ENCODE measurements at regions not wholly inside any gene's neighbourhood (a gene's known extent, or its start where the extent isn't known, plus 50 kb on each side); places are given as distances from the start of the nearest gene placed in this dataset.

DNA sequence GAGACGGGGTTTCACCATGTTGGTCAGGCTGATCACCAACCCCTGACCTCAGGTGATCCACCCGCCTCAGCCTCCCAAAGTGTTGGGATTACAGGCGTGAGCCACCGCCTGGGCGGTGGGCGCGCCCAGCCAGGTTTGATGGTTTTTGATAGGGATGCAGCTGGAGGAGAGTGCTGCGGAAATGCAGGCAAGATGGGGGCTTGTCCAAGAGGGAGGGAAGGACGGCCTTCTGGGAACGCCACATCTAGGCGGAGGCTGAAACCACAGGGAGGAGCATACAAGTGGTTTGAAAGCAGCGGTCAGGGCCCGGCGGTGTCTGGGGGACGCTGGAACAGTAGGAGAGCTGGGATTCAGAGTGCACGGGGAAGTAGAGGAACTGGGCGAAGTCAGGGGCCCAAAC lies 134.6 kb downstream of the VRK1 start:
- no peak overlapping the region for H2AFZ ChIP-seq (ENCODE audit: low read length)

DNA sequence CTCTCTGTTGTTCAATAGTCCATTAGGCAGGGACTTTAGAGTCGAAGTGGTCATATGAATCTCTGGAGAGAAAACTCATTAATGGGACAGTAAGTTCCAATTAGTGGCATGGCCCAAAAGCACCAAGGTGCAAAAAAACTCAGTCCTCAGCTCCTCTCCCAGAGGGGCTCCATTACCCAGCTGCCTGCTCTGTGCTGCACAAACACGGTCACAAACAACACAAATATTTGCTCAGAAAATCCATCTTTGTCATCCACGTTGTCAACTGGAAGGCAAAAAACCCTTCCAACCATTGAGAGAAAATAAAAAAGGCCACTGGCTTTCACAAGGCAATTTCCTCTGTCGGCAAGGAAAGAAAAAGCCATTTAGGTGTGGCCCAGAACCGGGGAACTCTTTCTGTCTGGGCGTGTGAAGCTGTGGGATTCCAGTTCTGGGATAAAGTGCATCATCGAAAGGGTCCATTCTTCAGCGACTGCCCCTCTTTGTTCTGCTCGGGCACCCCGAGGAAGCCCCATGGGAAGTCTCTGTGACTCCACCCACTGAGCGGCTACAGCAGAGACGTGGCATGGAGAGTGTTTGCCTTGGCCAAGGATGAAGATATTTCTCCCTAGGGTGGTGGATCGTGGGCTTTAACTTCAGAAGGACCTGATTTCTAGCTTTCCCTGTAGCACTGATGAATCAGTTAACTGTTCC lies 137.6 kb downstream of the VRK1 start:
- no peak overlapping the region for H3K4ac ChIP-seq (ENCODE audit: low read length)
- no peak overlapping the region for H3K4me2 ChIP-seq (ENCODE audit: insufficient read depth, low read length, poor library complexity, severe bottlenecking)
- no peaks in the 10 kb centered on the region for H3K27me3 ChIP-seq (ENCODE audit: control insufficient read depth in 3 of 3, insufficient read depth in 3 of 3, low read depth in 1 of 3, low read length in 3 of 3)
- no peak overlapping the region for H2AFZ ChIP-seq (ENCODE audit: low read length)
- no peak overlapping the region for H3K27ac ChIP-seq (replicated peaks; ENCODE audit: low read length)
- H2BK5ac ChIP-seq (ENCODE audit: low read length), result no peak overlapping the region
- H3K18ac ChIP-seq (ENCODE audit: low read length), result no peak overlapping the region
- no peak overlapping the region for H2BK15ac ChIP-seq (ENCODE audit: low read length)
- no peak overlapping the region for H2BK12ac ChIP-seq (ENCODE audit: low read length)
- H3K4me3 ChIP-seq (ENCODE audit: low read length in 2 of 2), result no peak overlapping the region
- peaks cover 0 to 3% of the 10 kb centered on the region in 2 donors for H3K4me1 ChIP-seq (ENCODE audit: control insufficient read depth in 2 of 2, insufficient read depth in 1 of 2, low read depth in 1 of 2, low read length in 2 of 2)
- no peaks in the 10 kb centered on the region for H3K79me1 ChIP-seq (ENCODE audit: low read depth, low read length)
- no CpG with 5 or more reads among the region's 13 CpGs for WGBS, 2 donors (ENCODE audit: extremely low coverage in 2 of 2, insufficient read length in 2 of 2, insufficient replicate concordance in 1 of 2)
- H4K91ac ChIP-seq (ENCODE audit: low read depth, low read length, poor library complexity), result no peak overlapping the region
- H2BK120ac ChIP-seq (ENCODE audit: low read depth, low read length), result no peak overlapping the region
- no peak overlapping the region for H3K9ac ChIP-seq (ENCODE audit: low read depth, low read length, poor library complexity)
- H3K23ac ChIP-seq (ENCODE audit: low read depth, low read length, poor library complexity), result no peak overlapping the region
- H3K14ac ChIP-seq (ENCODE audit: low read length), result no peak overlapping the region
- no peaks in the 10 kb centered on the region for H3K9me3 ChIP-seq (replicated peaks in 1 of 2; ENCODE audit: control insufficient read depth in 2 of 2, insufficient read depth in 1 of 2, low read depth in 1 of 2, low read length in 2 of 2)
- H3K36me3 ChIP-seq (replicated peaks in 1 of 2; ENCODE audit: control insufficient read depth in 2 of 2, insufficient read depth in 2 of 2, low read length in 2 of 2), result no peaks in the 10 kb centered on the region
- DNase-seq (ENCODE audit: low spot score), result no peak
- H4K8ac ChIP-seq (ENCODE audit: low read depth, low read length), result no peak overlapping the region
- H2AK5ac ChIP-seq (ENCODE audit: low read depth, low read length), result no peak overlapping the region

More for the DNA sequence above, 134.6 kb downstream of the VRK1 start:
- Histone ChIP-seq H3K4ac (ENCODE audit: low read length) (no peak overlapping the region), H2BK120ac (ENCODE audit: low read depth, low read length) (no peak overlapping the region), H2AK5ac (ENCODE audit: low read depth, low read length) (no peak overlapping the region), H3K18ac (ENCODE audit: low read length) (no peak overlapping the region), H3K23ac (ENCODE audit: low read depth, low read length, poor library complexity) (no peak overlapping the region), H3K36me3 (replicated peaks in 1 of 2; ENCODE audit: control insufficient read depth in 2 of 2, insufficient read depth in 2 of 2, low read length in 2 of 2) (no peaks in the 10 kb centered on the region), H2BK15ac (ENCODE audit: low read length) (no peak overlapping the region), H3K4me2 (ENCODE audit: insufficient read depth, low read length, poor library complexity, severe bottlenecking) (no peak overlapping the region), H4K8ac (ENCODE audit: low read depth, low read length) (no peak overlapping the region), H2BK5ac (ENCODE audit: low read length) (peak overlapping the region; percentile 16), H3K27me3 (ENCODE audit: control insufficient read depth in 3 of 3, insufficient read depth in 3 of 3, low read depth in 1 of 3, low read length in 3 of 3) (no peaks in the 10 kb centered on the region), H3K9ac (ENCODE audit: low read depth, low read length, poor library complexity) (peak overlapping the region; percentile 22), H4K91ac (ENCODE audit: low read depth, low read length, poor library complexity) (no peak overlapping the region), H3K4me3 (ENCODE audit: low read length in 2 of 2) (no peak overlapping the region), H3K9me3 (replicated peaks in 1 of 2; ENCODE audit: control insufficient read depth in 2 of 2, insufficient read depth in 1 of 2, low read depth in 1 of 2, low read length in 2 of 2) (no peaks in the 10 kb centered on the region), H3K79me1 (ENCODE audit: low read depth, low read length) (no peaks in the 10 kb centered on the region), H3K27ac (replicated peaks; ENCODE audit: low read length) (no peak overlapping the region), H3K14ac (ENCODE audit: low read length) (no peak overlapping the region), H2BK12ac (ENCODE audit: low read length) (no peak overlapping the region), H3K4me1 (ENCODE audit: control insufficient read depth in 2 of 2, insufficient read depth in 1 of 2, low read depth in 1 of 2, low read length in 2 of 2) (peaks cover 0 to 3% of the 10 kb centered on the region in 2 donors)
- DNase-seq (ENCODE audit: low spot score), result no peak
- WGBS, 2 donors (ENCODE audit: extremely low coverage in 2 of 2, insufficient read length in 2 of 2, insufficient replicate concordance in 1 of 2), result no CpG with 5 or more reads among the region's 17 CpGs

DNA sequence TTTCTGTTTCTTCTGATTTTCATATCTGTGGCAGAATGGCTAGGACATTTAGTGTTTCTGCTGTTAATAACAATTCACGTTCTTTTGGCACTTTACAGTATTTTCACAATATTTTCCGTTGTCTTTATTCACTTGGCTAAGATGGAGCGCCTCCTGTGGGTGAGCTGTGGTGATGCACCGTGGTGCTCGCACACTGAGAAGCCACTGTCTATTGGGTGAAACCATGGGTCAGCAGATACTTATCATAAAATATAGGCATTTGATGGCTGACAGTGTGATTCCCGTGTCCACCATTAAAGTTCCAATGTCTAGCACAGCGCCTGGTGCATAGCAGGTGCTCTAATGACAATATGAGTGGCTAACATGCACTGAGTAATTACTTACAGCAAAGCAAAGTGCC lies 141.8 kb downstream of the VRK1 start:
- no peak overlapping the region for H2AFZ ChIP-seq (ENCODE audit: low read length)
- no peak overlapping the region for H3K9ac ChIP-seq (ENCODE audit: low read depth, low read length, poor library complexity)
- H3K4ac ChIP-seq (ENCODE audit: low read length), result no peak overlapping the region
- no CpG with 5 or more reads among the region's 7 CpGs for whole genome bisulfite sequencing, 2 donors (ENCODE audit: extremely low coverage in 2 of 2, insufficient read length in 2 of 2, insufficient replicate concordance in 1 of 2)
- H2BK15ac ChIP-seq (ENCODE audit: low read length), result no peak overlapping the region
- no peak overlapping the region for H2BK120ac ChIP-seq (ENCODE audit: low read depth, low read length)
- H3K36me3 ChIP-seq (replicated peaks in 1 of 2; ENCODE audit: control insufficient read depth in 2 of 2, insufficient read depth in 2 of 2, low read length in 2 of 2), result no peaks in the 10 kb centered on the region
- H3K23ac ChIP-seq (ENCODE audit: low read depth, low read length, poor library complexity), result no peak overlapping the region
- H3K14ac ChIP-seq (ENCODE audit: low read length), result no peak overlapping the region
- no peak for DNase-seq (ENCODE audit: low spot score)
- H3K27ac ChIP-seq (replicated peaks; ENCODE audit: low read length), result no peak overlapping the region
- no peaks in the 10 kb centered on the region for H3K9me3 ChIP-seq (replicated peaks in 1 of 2; ENCODE audit: control insufficient read depth in 2 of 2, insufficient read depth in 1 of 2, low read depth in 1 of 2, low read length in 2 of 2)
- H2BK12ac ChIP-seq (ENCODE audit: low read length), result no peak overlapping the region
- H3K79me1 ChIP-seq (ENCODE audit: low read depth, low read length), result no peaks in the 10 kb centered on the region
- H2BK5ac ChIP-seq (ENCODE audit: low read length), result no peak overlapping the region
- no peak overlapping the region for H3K4me3 ChIP-seq (ENCODE audit: low read length in 2 of 2)
- no peak overlapping the region for H4K8ac ChIP-seq (ENCODE audit: low read depth, low read length)
- no peaks in the 10 kb centered on the region for H3K27me3 ChIP-seq (ENCODE audit: control insufficient read depth in 3 of 3, insufficient read depth in 3 of 3, low read depth in 1 of 3, low read length in 3 of 3)
- H3K4me2 ChIP-seq (ENCODE audit: insufficient read depth, low read length, poor library complexity, severe bottlenecking), result no peak overlapping the region
- no peak overlapping the region for H4K91ac ChIP-seq (ENCODE audit: low read depth, low read length, poor library complexity)
- no peak overlapping the region for H3K18ac ChIP-seq (ENCODE audit: low read length)
- no peak overlapping the region for H2AK5ac ChIP-seq (ENCODE audit: low read depth, low read length)
- peaks cover 0 to under 1% of the 10 kb centered on the region in 2 donors for H3K4me1 ChIP-seq (ENCODE audit: control insufficient read depth in 2 of 2, insufficient read depth in 1 of 2, low read depth in 1 of 2, low read length in 2 of 2)

- H3K27me3 ChIP-seq (ENCODE audit: control insufficient read depth in 3 of 3, insufficient read depth in 3 of 3, low read depth in 1 of 3, low read length in 3 of 3), result no peaks in the 10 kb centered on the region
- no peaks in the 10 kb centered on the region for H3K79me1 ChIP-seq (ENCODE audit: low read depth, low read length)
- no peak overlapping the region for H2BK120ac ChIP-seq (ENCODE audit: low read depth, low read length)
- no peak overlapping the region for H2AFZ ChIP-seq (ENCODE audit: low read length)
- no CpG with 5 or more reads among the region's 3 CpGs for WGBS, 2 donors (ENCODE audit: extremely low coverage in 2 of 2, insufficient read length in 2 of 2, insufficient replicate concordance in 1 of 2)
- H3K9me3 ChIP-seq (replicated peaks in 1 of 2; ENCODE audit: control insufficient read depth in 2 of 2, insufficient read depth in 1 of 2, low read depth in 1 of 2, low read length in 2 of 2), result no peaks in the 10 kb centered on the region
- no peaks in the 10 kb centered on the region for H3K4me1 ChIP-seq (ENCODE audit: control insufficient read depth in 2 of 2, insufficient read depth in 1 of 2, low read depth in 1 of 2, low read length in 2 of 2)
- no peak overlapping the region for H4K8ac ChIP-seq (ENCODE audit: low read depth, low read length)
- H3K4me3 ChIP-seq (ENCODE audit: low read length in 2 of 2), result no peak overlapping the region
- no peak overlapping the region for H3K18ac ChIP-seq (ENCODE audit: low read length)
- no peak overlapping the region for H4K91ac ChIP-seq (ENCODE audit: low read depth, low read length, poor library complexity)
- H2BK12ac ChIP-seq (ENCODE audit: low read length), result no peak overlapping the region
- no peak overlapping the region for H3K4ac ChIP-seq (ENCODE audit: low read length)
- H2BK15ac ChIP-seq (ENCODE audit: low read length), result no peak overlapping the region
- no peak overlapping the region for H3K23ac ChIP-seq (ENCODE audit: low read depth, low read length, poor library complexity)
- H3K9ac ChIP-seq (ENCODE audit: low read depth, low read length, poor library complexity), result no peak overlapping the region
- H2BK5ac ChIP-seq (ENCODE audit: low read length), result no peak overlapping the region
- H3K27ac ChIP-seq (replicated peaks; ENCODE audit: low read length), result no peak overlapping the region
- H3K36me3 ChIP-seq (replicated peaks in 1 of 2; ENCODE audit: control insufficient read depth in 2 of 2, insufficient read depth in 2 of 2, low read length in 2 of 2), result no peaks in the 10 kb centered on the region
- no peak overlapping the region for H2AK5ac ChIP-seq (ENCODE audit: low read depth, low read length)
- no peak overlapping the region for H3K14ac ChIP-seq (ENCODE audit: low read length)
- no peak overlapping the region for H3K4me2 ChIP-seq (ENCODE audit: insufficient read depth, low read length, poor library complexity, severe bottlenecking)
- DNase-seq (ENCODE audit: low spot score), result no peak
Observed at GRCh38 chr14:96940009-96940408, 142.8 kb downstream of the VRK1 start.
